GDM1 (cell line): ENCODE measurements at regions not wholly inside any gene's neighbourhood (a gene's known extent, or its start where the extent isn't known, plus 50 kb on each side); places are given as distances from the start of the nearest gene placed in this dataset.
"Not testable (repeated sequence)": the region's sequence is repeated elsewhere in the genome, so short reads cannot be mapped to it uniquely, and the experiment has no call there.

Experiments
- DNase-seq: peaks from one replicate; lab custom pipeline; 2025; lab: John Stamatoyannopoulos, UW

DNA sequence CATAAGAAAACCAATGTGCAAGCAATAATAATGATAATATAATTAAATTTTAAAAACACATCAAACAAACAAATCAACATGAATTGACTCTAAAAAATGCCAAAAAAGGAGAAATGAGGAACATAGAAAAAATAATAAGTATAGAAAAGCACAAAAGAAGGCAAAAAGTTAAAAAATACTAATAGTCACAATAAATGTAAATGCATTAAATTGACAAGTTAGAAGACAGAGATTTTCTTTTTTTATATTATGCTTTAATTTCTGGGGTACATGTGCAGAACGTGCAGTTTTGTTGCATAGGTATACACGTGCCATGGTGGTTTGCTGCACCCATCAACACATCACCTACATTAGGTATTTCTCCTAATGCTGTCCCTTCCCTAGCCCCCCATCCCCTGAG lies 767.0 kb downstream of the ADCYAP1 start:
- not testable (repeated sequence) for DNase-seq

DNA sequence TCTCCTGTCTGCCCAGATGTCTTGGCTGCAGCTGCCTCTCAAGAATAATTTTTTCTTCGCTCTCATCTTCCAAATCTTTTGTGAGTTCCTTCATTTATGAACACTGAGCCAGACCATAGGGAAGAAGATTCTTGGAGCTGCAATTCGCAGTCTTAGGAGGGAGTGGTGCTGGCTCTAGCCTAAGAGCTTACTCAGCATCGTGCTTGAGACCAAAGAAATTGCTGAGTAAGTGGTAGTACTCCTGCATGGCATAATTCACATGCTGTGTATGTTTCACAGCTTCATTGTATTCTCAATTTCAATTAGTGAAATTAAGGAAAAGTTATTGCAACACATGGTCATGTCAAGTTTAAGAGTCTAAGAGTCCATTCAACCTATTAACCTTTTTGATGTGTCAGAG lies 771.7 kb downstream of the ADCYAP1 start:
- no peak for DNase-seq

DNA sequence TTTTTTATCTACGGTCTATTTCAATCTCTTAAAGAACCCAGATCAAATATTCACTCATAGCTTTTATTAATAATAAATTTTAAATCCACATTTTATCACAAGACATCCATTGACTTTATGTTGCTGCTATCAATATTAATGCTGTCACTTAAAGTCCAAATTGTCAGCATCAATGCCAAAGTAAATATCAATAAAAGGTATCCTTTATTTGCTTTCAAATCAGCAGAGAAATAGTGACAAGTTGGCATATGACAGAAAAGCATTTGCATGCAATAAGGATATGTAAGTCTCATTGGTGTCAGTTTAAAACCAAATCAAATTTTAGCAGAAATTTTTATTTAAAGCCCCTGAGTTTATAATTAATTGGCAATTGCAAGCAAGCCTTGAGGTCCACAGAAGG lies 775.4 kb downstream of the ADCYAP1 start:
- DNase-seq, result no peak

DNA sequence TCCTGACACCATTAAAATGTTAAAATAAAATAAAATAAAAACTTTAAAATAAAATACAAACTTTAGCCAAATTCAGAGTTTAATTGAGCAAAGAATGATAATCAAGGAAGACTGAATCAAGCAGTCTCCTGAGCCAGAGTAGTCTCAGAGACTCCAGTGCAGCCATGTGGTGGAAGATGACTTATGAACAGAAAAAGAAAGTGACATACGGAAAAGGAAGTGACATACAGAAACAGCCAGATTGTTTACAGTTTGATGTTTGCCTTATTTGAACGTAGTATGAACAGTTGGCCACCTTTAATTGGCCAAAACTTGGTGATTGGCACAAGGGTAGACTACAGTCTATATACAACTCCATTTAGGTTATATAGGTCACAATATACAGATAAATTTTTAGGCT lies 787.2 kb downstream of the ADCYAP1 start:
- DNase-seq, result no peak

DNA sequence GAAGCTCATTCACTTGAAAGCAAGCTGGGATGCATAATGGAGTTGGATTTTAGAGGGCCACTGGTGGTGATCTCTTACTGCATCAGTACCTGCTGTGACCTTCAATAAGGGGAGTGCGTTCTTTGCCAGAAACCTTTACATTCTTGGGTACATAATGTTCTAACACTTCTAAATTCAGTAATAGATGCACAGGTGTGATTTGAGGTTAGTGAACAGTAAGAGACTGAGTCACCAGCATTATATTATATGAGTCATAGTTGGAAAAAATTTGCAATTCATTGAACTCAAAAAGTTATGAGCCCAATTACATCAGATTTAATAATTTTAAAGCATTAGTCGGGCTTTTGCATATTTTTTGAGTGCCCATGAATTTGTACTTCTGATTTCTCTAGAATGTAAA lies 803.3 kb downstream of the ADCYAP1 start:
- no peak for DNase-seq

DNA sequence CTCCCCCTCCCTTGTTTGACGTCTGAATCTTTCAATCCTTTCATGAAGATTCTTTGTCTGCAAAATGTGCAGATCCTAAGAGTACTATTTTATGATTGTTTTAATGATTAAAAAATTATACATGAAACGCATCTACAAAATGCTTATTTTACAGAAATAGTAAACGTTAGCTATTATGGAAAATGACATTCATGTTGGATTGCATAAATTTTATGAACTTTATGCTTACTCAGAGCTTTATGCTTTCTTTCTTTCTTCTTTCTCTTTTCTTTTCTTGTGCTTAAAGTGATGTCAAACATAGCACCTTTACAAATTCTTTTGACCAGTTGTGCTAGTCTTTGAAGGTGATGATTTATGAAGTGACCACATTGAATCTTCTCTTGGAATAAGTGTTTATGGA lies 805.4 kb downstream of the ADCYAP1 start:
- no peak for DNase-seq

DNA sequence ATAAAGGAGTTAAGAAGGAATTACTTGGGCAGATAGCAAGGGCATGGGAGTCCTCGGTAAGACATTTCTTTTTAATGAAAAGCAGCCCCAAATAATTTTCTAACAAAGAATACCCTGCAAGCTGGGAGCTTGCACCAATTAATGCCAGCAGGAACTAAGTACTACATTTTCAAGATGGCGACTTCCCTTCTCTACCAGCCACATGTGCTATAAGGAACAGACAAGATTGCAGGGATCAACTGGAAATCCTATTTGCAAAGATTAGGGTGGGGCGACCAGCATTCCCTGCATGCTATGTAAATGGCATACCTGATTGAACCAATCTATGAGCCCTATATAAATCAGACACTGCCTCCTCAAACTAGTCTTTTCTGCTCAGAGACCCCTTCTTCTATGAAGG lies 827.5 kb downstream of the ADCYAP1 start:
- DNase-seq, result no peak

DNA sequence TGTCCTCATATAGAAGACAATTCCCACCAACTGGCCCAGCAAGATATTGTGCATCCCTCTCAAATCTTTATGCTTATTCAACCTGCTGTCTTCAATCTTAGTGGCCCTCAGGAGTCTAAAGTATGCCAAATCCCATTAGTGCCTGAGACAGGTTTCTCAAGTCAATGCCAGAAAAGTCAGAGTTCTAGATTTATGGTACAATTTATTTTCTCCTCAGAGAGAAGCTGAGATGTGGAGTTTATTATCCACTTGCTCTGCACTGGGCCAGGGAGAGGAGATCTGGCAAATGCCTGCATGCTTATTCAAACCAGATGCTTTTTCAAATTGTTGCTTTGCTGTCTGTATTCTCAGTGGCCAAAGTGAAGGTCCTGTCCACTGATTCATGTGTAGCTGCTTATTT lies 825.2 kb downstream of the METTL4 start:
- DNase-seq, result no peak

DNA sequence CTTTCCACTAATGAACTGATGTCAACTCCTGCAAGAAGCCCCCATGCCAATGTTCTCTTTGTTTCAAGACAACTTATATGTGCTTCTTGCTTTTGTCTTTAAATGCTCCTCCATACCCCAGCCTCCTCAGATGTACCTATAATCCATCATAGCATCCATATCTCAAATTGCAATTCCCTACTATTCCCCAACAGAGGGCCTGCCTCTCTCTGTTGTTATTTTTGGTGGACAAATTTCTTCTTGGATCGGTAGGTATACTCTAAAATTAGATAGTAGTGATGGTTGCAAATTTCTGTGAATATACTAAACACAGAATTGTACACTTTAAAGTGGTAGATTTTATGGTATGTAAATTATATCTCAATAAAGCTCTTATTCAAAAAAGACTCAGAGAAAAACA lies 820.1 kb downstream of the METTL4 start:
- no peak for DNase-seq

DNA sequence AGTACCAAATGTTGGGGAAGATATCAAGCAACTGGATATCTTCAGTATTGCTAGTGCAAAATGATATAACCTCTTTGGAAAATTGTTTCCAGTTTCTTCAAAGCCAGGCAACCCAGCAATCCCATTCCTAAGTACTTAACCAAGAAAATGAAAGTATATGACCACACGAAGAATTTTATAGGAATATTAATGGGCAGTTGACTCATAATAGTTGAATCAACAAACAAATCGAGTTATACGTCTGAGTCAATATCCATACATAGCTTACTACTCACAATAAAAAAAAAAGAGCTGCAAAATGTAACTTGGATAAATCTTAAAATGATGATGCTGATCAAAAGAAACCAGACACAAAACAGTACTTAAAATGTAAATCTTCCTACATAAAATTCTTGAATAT lies 810.4 kb downstream of the METTL4 start:
- no peak for DNase-seq

DNA sequence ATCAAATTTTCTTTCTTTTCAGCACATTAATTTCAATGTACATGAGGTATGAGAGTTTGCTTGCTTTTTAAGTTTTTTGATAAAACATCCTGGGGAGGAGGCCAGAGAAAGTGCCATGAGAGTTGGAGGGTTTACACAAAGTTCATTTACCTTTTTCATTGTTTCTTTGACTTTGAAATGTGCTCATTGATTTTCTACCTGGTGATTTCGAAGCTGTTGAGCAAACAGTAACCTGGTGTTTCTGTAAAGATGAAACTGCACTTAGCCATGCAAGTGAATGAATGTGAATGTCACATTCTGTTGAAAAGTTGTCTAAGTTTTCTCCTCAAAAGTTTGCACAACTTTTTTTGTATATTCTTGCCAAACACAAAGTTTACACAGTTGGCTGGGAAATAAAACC lies 797.0 kb downstream of the METTL4 start:
- no peak for DNase-seq

DNA sequence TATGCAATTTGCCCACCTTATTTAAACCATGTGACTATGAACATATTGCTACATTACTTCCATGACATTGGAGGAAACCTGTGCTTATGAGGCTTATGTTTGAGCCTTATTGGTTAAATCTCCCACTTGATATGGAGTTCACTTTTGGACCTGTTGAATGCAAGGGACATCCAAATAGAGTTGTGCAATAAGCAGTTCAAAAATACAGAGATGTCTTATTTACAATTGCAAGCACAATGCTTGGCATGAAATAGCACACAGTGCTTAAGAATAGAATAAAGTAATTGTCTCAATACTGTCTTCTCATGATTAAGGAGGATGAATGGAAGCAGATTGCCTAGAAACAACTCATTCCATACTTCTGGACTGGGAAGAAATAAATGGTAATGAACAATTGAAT lies 793.5 kb downstream of the METTL4 start:
- DNase-seq, result no peak

DNA sequence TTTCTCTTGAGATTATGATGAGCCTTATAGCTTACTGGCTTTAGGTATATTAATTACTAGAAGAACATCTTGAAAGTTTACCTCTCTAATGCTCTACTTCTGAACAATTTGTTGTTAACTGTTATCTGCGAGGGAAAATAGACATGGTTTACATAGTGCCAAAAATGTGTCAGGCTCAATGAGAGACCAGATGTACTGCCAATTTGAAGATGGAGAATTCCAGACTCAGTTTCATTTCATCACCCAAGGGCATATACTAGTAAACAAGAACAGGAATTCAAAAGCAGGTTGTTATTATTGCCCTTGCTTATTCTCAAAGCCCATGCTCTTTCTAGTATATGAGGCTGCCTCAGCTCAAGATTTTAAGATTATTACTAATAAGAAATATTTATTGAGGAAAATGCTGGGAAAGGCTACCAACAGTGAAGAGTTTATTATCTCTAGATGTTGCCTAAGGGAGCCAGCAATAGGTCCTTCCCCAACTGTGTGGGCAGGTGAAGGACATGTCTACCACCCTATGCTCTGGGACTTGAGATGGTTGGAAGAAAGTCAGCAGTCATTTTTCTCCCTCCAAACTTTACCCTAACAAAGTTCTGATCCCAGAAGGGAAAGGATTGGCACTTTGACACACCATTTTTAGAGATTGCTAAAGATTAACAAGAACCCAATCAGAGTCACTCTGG lies 792.7 kb downstream of the METTL4 start:
- DNase-seq, result no peak

DNA sequence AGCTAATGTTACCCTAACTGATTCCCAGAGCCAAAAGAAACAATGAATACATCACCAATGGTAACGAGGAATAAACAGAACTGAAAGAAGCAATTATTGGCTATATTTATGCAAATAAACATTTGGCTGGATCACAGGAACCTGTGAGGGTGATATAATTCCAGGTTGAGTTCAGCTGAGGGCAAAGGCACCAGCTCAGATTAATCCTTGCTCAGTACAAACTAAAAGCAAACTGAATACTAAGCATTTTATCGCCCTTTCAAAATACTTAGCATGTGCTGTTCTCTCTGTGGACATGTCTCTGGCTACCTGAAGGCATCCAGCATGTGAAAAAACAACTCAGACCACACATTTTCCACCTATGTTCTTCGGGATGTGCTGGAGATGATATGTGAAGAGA lies 791.7 kb downstream of the METTL4 start:
- no peak for DNase-seq

DNA sequence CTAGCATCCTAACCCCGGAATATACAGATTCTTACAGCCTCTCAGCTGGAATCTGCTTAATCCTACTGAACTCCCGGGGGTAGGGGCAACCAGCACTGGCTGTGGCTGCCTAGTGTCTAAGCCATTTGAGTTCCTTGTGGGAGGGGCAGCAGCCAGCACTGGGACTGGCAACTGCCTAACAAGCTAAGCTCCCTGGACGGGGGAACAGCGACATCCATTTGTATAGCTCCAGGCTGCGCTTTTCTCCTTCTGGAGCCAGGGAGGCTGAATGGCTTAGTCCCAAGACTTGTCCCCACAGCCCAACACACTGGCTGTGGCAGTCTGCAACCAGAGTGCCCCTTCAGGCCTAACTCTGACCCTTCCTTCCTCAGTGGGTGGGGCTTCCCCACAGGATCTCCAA lies 787.2 kb downstream of the METTL4 start:
- DNase-seq, result no peak

DNA sequence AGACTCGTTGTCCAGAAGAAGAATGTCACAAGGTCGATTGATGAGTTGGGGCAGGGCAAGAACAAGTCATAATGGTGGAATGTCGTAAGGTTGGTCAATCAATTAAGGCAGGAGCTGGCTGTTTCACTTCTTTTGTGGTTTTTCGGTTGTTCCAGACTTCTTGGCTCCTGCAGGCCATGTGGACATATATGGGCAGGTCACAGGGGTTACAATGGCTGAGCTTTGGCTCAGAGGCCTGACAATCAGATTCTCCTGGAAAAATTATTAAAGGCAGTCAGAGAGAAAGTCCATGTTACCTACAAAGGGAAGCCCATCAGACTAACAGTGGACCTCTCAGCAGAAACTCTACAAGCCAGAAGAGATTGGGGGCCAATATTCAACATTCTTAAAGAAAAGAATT lies 785.3 kb downstream of the METTL4 start:
- not testable (repeated sequence) for DNase-seq

DNA sequence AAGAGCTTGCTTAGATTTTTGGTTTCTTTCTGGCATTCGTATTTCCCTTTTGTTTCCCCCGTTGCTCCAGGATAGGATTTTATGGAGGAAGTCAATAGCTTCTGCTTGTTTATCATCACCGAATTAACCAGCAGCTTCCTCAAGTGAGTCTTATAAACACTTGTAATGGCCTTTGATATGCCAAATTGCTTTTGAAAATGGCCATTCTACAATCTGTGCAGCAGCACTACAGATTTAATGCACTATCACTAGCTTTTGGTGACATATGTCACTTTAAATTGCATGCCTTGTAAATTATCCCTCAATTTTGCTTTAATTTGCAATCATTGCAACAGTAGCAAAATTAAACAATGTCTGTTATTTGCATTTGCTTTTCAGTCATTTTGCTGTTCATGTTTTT lies 774.7 kb downstream of the METTL4 start:
- no peak for DNase-seq

DNA sequence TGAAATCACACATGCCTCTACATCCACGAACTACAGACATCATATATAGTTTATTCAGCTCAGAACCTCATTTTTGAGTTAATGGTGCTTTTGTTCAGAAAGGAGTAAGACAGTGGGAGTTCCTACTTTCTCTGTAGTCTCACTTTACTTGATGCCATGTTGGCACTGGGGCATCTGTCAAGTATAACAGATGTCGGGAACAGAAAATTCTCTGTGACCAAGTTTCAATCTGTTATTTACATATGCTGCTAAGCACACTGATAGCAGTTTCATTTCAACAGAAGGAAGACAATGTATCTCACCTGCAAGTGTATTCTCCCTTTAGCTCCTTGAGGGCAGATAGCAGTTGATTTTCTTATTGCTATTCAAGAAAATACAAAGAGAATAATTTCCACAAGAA lies 774.1 kb downstream of the METTL4 start:
- DNase-seq, result no peak

DNA sequence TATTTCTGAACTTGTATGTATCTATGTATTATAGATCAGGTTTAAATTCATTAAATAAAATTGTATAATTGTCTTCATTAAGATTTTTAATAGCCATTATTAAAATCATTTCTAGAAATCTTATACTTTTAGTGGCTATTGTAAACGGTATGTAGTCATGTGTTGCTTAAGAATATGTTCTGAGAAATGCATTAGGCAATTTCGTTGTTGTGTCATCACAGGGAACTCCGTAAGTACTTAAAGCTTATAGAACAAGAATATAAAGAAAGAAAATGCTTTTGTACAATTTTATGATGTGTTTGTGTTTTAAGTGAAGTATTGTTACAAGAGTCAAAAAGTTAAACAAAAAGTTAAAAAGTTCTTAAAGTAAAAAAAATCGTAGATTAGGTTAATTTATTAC lies 765.8 kb downstream of the METTL4 start:
- DNase-seq, result no peak

DNA sequence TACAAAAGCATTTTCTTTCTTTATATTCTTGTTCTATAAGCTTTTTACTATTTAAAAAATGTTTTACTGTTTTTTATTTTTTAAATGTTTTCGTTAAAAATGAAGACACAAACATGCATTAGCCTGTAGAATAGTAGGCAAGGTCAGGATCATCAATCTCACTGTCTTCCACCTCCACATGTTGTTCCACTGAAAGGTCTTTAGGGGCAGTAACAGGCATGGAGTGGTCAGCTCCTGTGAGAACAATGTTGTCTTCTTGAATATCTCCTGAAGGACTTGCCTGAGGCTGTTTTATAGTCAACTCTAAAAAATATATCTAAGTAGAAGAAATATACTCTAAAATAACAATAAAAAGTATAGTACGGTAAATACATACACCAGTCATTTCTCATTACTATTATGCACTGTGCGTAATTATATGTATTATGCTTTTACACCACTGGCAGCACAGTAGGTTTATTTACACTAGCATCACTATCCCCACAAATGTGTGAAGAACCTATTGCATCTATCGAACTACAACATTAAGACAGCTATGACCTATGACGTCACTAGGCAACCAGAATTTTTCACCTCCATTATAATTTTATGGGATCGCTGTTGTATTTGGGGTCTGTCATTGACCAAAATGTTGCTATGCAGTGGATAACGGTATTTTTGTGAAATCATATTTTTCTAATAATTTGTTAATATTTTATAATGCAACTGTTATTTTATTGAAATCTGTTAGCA lies 764.3 kb downstream of the METTL4 start:
- DNase-seq, result no peak

DNA sequence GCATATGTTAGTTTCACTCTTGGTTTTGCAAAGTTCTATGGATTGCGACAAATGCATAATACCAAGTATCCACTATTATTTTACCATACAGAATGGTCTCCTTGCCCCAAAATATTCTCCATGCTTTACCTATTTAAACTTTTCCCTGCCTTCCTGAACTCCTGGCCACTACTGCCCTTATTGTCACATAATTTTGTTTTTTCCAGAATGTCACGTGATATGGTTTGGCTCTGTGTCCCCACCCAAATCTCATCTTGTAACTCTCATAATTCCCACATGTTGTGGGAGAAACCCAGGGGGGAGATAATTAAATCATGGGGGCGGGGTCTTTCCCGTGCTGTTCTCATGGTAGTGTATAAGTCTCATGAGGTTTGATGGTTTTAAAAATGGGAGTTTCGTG lies 760.0 kb downstream of the METTL4 start:
- no peak for DNase-seq

DNA sequence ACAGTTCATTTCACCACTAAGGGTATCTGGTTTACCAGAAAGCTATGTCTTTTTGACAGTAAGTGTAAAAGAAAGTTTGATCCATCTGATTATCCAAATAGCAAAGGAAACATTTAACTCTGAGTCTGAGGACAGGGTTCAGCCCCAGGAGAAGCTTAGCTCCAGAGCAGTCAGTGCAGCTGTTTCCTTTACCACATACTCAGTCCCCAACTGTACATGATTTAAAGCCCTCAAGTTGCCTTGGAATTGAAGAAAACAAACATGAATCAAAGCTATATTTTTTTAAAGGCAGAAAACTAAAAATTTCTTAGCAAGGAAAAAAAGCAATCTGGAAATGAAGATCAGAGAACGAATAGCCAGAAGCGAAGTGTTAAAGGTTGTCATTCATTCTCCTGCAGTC lies 746.0 kb downstream of the METTL4 start:
- DNase-seq, result no peak

DNA sequence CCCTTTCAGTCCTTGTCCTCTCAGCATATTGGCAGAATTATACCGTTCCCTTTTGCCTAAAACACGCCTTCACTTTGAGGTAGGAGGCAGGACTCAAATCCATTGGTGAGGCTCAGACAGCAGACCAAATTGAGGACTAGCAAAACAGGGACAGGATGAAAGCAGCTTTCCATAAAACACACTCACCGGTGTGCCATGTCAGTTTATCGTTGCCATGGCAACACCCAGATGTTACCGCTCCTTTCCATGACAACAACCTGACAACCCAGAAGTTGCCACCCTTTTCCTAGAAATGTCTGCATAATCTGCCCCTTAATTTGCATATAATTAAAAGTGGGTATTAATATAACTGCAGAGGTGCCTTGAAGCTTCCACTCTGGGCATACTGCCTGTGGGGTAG lies 730.4 kb downstream of the METTL4 start:
- no peak for DNase-seq

DNA sequence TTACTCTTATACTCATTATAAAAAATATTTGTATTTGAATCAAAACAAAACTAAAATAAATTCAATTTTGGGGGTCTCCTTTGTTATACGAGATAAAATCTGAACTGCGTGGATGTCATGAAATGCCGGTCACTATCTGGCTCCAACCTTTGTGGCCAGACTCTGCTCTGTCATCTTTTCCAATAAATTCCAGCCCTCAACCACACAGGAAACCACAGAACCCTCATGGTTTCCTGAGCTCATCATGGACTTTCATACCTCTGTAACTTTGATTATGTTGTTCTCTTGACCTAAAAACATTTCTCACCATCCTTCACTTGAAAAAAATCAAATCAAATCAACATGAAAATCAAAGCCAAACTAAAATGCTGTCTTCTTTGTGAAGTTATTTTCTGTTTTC lies 724.7 kb downstream of the METTL4 start:
- DNase-seq, result no peak
